ENCODE measurements at regions not wholly inside any gene's neighbourhood (a gene's known extent, or its start where the extent isn't known, plus 50 kb on each side); places are given as distances from the start of the nearest gene placed in this dataset.

GRCh38 chr2:225742487-225742886 lies 343.0 kb downstream of the NYAP2 start:
- 78% methylated on average over 2 of the region's 2 CpGs for WGBS (ENCODE audit: missing lambda C conversion rate)
- Histone ChIP-seq H3K9me3 (no peaks in the 10 kb centered on the region), H3K27ac (no peak overlapping the region), H3K4me3 (no peak overlapping the region), H3K4me1 (peaks cover 4% of the 10 kb centered on the region; the same call in 2 of the 3 replicates), H3K4me2 (no peak overlapping the region)
- DNase-seq (ENCODE audit: low read depth in 1 of 2, low spot score in 1 of 2) = no peak
- no peak for FAIRE-seq
- no peak for ATAC-seq
- ChIA-PET POLR2A (no interaction called here), CTCF (no interaction called here)
- TF ChIP-seq NPAS2 (CRISPR knock-in tag; IDR thresholded peaks at IDR 0.05; ENCODE audit: borderline replicate concordance) = no peak
- no peak for TF ChIP-seq ELK1 (IDR thresholded peaks at IDR 0.05; ENCODE audit: low read depth, low read length)
- no peak for TF ChIP-seq JUN (IDR thresholded peaks at IDR 0.05)
- no peak for TF ChIP-seq RAD21 (conservative IDR thresholded peaks at IDR 0.05 in 1 of 2, IDR thresholded peaks at IDR 0.05 in 1 of 2)
- TF ChIP-seq CBX2 (IDR thresholded peaks at IDR 0.05; ENCODE audit: borderline replicate concordance, low read depth) = no peak
- TF ChIP-seq MAZ (IDR thresholded peaks at IDR 0.05; ENCODE audit: borderline replicate concordance, low read depth, low read length) = no peak
- no peak for TF ChIP-seq TFCP2L1 (CRISPR knock-in tag; IDR thresholded peaks at IDR 0.05)

- Histone ChIP-seq H3K27ac (no peak overlapping the region), H3K4me3 (no peak overlapping the region), H3K4me1 (peaks cover 28% of the 10 kb centered on the region), H3K4me2 (no peak overlapping the region), H3K9me3 (no peaks in the 10 kb centered on the region)
- CTCF ChIA-PET = no interaction called here
- TF ChIP-seq PHF8 (IDR thresholded peaks at IDR 0.05; ENCODE audit: borderline replicate concordance, low read depth) (no peak), TP53 (CRISPR knock-in tag; IDR thresholded peaks at IDR 0.05) (no peak), EHMT2 (IDR thresholded peaks at IDR 0.05; ENCODE audit: low read depth) (no peak), HOXA7 (CRISPR knock-in tag; IDR thresholded peaks at IDR 0.05) (no peak), HEYL (CRISPR knock-in tag; IDR thresholded peaks at IDR 0.05) (no peak), BHLHE40 (IDR thresholded peaks at IDR 0.05; ENCODE audit: low read depth, low read length) (no peak), CHD4 (IDR thresholded peaks at IDR 0.05; ENCODE audit: borderline replicate concordance) (no peak), POLR2A (IDR thresholded peaks at IDR 0.05; ENCODE audit: low read length) (no peak), ELK1 (IDR thresholded peaks at IDR 0.05; ENCODE audit: low read depth, low read length) (no peak), ZC3H11A (IDR thresholded peaks at IDR 0.05) (no peak)
- DNase-seq (ENCODE audit: low read depth in 1 of 2, low spot score in 1 of 2) (no peak), FAIRE-seq (no peak), ATAC-seq (no peak)
- WGBS (ENCODE audit: missing lambda C conversion rate) = 93% methylated on average over 3 of the region's 3 CpGs
- POLR2A ChIA-PET = no interaction called here
Measured at GRCh38 chr2:225740086-225740485, 340.6 kb downstream of the NYAP2 start.

- TF ChIP-seq KDM5A (IDR thresholded peaks at IDR 0.05) = no peak
- TF ChIP-seq RFX5 (IDR thresholded peaks at IDR 0.05) = no peak
- TF ChIP-seq NFE2L2 (conservative IDR thresholded peaks at IDR 0.05; ENCODE audit: low read length) = peak; percentile 83
- TF ChIP-seq HOXB5 (CRISPR knock-in tag; IDR thresholded peaks at IDR 0.05) = no peak
- Histone ChIP-seq H3K4me2 (no peak overlapping the region), H3K27ac (no peak overlapping the region), H3K9me3 (no peaks in the 10 kb centered on the region), H3K4me1 (peaks cover 28% of the 10 kb centered on the region), H3K4me3 (no peak overlapping the region)
- ChIA-PET CTCF (no interaction called here), POLR2A (no interaction called here)
- DNase-seq (ENCODE audit: low read depth in 1 of 2, low spot score in 1 of 2) (no peak), FAIRE-seq (no peak), ATAC-seq (no peak)
- 98% methylated on average over 2 of the region's 2 CpGs for WGBS (ENCODE audit: missing lambda C conversion rate)
Measured at GRCh38 chr2:225739328-225739727, 339.8 kb downstream of the NYAP2 start.

GRCh38 chr2:225738735-225739134 lies 339.2 kb downstream of the NYAP2 start:
- no peak for DNase-seq (ENCODE audit: low read depth in 1 of 2, low spot score in 1 of 2)
- no peak overlapping the region for H3K4me2 ChIP-seq
- ATAC-seq = no peak
- H3K4me1 ChIP-seq = peaks cover 28% of the 10 kb centered on the region
- no peak overlapping the region for H3K4me3 ChIP-seq
- H3K9me3 ChIP-seq = no peaks in the 10 kb centered on the region
- CTCF ChIA-PET = no interaction called here
- TF ChIP-seq MAFK (IDR thresholded peaks at IDR 0.05; ENCODE audit: partially characterized antibody) = peak; percentile 85
- no peak for TF ChIP-seq FOSL2 (IDR thresholded peaks at IDR 0.05)
- TF ChIP-seq FOSL2 (CRISPR knock-in tag; IDR thresholded peaks at IDR 0.05) = no peak
- no peak for FAIRE-seq
- POLR2A ChIA-PET = no interaction called here
- WGBS (ENCODE audit: missing lambda C conversion rate) = 82% methylated on average over 1 of the region's 1 CpG
- no peak overlapping the region for H3K27ac ChIP-seq

Measured in A549 (cell line).